GM12874 (cell line): ENCODE measurements at regions not wholly inside any gene's neighbourhood (a gene's known extent, or its start where the extent isn't known, plus 50 kb on each side); places are given as distances from the start of the nearest gene placed in this dataset.

Experiments used
- TF ChIP-seq, protein P1 (sequence below): IDR thresholded peaks from 2 replicates; pipeline ENCODE4 v1.5.1; 2011; ENCODE audit warnings: low read depth, mild to moderate bottlenecking, control low read depth, low read length, moderate library complexity; ENCODE audit not compliant: insufficient read depth

GRCh38 chr2:16339206-16339605 is 326.4 kb downstream of the CYRIA start:
- TF ChIP-seq, protein P1, sequence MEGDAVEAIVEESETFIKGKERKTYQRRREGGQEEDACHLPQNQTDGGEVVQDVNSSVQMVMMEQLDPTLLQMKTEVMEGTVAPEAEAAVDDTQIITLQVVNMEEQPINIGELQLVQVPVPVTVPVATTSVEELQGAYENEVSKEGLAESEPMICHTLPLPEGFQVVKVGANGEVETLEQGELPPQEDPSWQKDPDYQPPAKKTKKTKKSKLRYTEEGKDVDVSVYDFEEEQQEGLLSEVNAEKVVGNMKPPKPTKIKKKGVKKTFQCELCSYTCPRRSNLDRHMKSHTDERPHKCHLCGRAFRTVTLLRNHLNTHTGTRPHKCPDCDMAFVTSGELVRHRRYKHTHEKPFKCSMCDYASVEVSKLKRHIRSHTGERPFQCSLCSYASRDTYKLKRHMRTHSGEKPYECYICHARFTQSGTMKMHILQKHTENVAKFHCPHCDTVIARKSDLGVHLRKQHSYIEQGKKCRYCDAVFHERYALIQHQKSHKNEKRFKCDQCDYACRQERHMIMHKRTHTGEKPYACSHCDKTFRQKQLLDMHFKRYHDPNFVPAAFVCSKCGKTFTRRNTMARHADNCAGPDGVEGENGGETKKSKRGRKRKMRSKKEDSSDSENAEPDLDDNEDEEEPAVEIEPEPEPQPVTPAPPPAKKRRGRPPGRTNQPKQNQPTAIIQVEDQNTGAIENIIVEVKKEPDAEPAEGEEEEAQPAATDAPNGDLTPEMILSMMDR = no peak

GRCh38 chr2:16338026-16338425 is 327.6 kb downstream of the CYRIA start:
- TF ChIP-seq, protein P1 = no peak

GRCh38 chr2:16336916-16337315 is 328.7 kb downstream of the CYRIA start:
- TF ChIP-seq, protein P1 = no peak

DNA sequence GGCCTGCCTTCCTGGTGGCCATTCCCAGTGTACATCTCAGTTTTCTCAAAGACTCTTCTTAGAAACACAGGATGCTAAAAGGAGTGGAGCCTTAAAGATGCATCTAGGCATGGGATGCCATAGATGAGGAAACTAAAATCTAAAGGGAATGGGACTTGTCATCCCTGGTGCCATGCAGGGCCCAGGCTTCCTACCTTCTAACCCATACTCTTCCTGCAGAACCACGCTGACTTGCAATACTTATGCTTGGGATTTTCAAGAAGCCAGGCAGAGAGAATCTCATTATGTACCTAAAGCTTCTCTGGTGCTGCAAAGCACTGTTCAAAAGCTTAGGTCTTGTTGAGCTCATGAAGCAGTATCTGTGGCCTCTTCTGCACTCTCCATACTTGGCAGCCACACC is 329.1 kb downstream of the CYRIA start:
- TF ChIP-seq, protein P1 = no peak

GRCh38 chr2:16335947-16336346 is 329.7 kb downstream of the CYRIA start:
- TF ChIP-seq, protein P1 = no peak

DNA sequence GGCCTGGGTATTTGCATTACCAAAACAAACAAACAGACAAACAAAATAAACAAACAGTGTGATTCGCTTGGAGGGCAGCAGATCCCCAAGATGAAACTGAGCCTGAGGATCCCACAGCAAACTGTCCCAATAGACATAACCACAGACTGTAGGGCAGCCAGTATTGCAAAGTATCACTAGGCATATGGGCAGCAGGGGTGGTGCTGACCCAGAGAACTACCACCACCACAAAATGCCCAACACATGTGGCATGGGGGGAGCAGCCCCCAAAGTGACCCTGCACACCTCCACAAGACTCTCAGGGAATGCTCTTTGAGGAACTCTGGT is 330.1 kb downstream of the CYRIA start:
- TF ChIP-seq, protein P1 = no peak

DNA sequence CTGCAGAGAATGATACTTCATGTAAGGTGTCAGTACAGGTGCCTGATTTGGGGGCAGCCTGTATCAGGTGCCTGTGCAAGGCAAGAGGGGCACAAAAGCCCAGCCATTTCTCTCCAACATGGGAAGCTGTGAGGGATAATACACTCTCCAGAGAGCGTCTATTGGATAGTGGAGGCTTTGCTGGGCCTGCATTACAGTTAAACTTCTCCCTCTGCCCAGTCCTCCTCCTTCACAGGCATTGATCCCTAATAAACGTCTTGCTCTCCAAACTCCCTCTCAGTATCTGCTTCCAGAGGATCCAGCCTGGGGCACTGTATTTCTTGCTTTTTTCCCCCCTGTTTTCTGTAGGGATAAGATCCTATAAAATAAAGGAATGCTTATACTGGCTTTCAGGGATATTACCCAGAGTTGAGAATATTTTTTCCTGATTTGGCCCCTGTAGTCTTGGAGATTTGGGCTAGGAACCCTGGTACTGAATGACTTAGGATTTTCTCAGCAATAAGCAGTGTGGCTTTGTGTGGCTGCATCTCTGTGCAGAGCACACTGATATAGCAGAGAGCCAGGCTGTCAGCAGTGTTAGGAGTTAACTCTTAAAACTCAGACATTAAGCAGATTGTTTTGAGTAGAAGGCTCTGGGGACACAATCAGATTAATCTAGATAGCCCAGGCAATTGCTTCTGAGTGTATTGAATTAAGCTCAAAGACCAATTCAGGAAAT is 330.6 kb downstream of the CYRIA start:
- TF ChIP-seq, protein P1 = no peak
